ENCODE measurements at regions not wholly inside any gene's neighbourhood (a gene's known extent, or its start where the extent isn't known, plus 50 kb on each side); places are given as distances from the start of the nearest gene placed in this dataset.

GRCh38 chr4:36961420-36961819 lies 283.1 kb upstream of the NWD2 start:
- 36 to 45% methylated on average over 1 of the region's 1 CpG for WGBS, 2 donors
- ATAC-seq: no peak
- intact Hi-C loops (cut with DNase I): no loop called here
- TF ChIP-seq, protein P1, sequence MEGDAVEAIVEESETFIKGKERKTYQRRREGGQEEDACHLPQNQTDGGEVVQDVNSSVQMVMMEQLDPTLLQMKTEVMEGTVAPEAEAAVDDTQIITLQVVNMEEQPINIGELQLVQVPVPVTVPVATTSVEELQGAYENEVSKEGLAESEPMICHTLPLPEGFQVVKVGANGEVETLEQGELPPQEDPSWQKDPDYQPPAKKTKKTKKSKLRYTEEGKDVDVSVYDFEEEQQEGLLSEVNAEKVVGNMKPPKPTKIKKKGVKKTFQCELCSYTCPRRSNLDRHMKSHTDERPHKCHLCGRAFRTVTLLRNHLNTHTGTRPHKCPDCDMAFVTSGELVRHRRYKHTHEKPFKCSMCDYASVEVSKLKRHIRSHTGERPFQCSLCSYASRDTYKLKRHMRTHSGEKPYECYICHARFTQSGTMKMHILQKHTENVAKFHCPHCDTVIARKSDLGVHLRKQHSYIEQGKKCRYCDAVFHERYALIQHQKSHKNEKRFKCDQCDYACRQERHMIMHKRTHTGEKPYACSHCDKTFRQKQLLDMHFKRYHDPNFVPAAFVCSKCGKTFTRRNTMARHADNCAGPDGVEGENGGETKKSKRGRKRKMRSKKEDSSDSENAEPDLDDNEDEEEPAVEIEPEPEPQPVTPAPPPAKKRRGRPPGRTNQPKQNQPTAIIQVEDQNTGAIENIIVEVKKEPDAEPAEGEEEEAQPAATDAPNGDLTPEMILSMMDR (IDR thresholded peaks at IDR 0.05): no peak
- H3K27me3 ChIP-seq: no peaks in the 10 kb centered on the region
- no peaks in the 10 kb centered on the region for H3K36me3 ChIP-seq
- no peaks in the 10 kb centered on the region for H3K4me1 ChIP-seq
- no peak for FAIRE-seq
- H3K27ac ChIP-seq: no peak overlapping the region
- no peak for DNase-seq
- no peaks in the 10 kb centered on the region for H3K9me3 ChIP-seq
- no peak overlapping the region for H3K4me3 ChIP-seq

DNA sequence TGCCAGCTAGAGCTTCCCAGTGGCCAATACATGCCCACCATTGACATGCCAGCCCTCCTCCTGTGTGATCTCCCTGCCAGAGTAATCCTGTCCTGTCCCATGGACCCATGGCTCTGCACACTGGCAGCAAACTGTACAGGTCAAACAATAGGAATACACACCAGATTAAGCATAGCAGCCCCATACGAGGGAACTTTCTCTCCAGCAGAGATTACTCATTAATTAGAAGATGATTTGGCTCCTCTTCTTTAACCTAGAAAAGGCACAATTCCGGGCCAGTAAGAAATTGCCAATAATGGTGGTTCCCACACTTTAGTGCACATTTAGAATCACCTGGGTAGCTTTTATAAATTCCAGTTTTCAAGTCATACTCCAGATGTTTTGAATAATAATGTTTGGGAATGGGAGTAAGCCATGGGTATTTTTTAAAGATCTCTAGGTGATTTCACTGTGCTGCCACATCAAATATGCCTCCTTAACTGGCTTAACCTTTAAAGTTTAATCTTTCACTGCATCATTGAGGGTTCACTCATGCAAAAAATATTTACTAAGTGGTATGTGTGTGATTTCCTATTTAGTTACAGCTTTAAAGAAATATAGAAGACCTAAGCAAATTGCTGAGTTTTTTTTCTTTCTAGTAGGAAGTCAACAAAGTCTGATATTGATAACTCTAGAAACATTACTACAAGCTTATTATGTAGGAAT lies 277.6 kb upstream of the NWD2 start:
- FAIRE-seq (no peak), DNase-seq (no peak), ATAC-seq (no peak)
- no peak overlapping the region for H3K27ac ChIP-seq
- H3K4me3 ChIP-seq: no peak overlapping the region
- WGBS, 2 donors: 42 to 55% methylated on average over 2 of the region's 2 CpGs
- intact Hi-C loops (cut with DNase I): no loop called here
- no peaks in the 10 kb centered on the region for H3K27me3 ChIP-seq
- no peaks in the 10 kb centered on the region for H3K36me3 ChIP-seq
- H3K4me1 ChIP-seq: no peaks in the 10 kb centered on the region
- H3K9me3 ChIP-seq: no peaks in the 10 kb centered on the region
- TF ChIP-seq, protein P1 (IDR thresholded peaks at IDR 0.05): no peak

DNA sequence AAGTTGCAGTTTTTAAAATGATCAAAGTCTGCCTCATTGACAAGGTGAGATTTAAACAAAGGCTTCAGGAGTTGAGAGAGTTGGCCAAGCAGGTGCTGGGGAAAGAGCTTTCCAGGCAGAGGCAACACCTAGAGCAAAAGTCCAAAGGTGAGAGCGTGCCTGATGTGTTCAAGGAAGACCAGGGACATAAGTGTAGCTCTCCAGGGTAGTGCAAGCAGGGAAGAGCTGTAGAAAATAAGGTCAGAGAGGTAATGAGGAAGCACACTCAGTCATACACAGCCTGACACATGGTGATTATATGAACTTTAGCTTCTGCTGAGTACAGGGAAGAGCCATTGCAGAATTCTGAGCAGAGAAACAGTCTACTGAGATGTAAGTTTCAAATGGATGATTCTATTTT lies 265.0 kb upstream of the NWD2 start:
- DNase-seq: no peak
- Histone ChIP-seq H3K4me1 (no peaks in the 10 kb centered on the region), H3K36me3 (no peaks in the 10 kb centered on the region), H3K27ac (no peak overlapping the region), H3K4me3 (no peak overlapping the region), H3K27me3 (no peaks in the 10 kb centered on the region), H3K9me3 (no peaks in the 10 kb centered on the region)
- intact Hi-C loops (cut with DNase I): no loop called here
- TF ChIP-seq, protein P1 (IDR thresholded peaks at IDR 0.05): no peak
- FAIRE-seq: no peak
- 24 to 50% methylated on average over 1 of the region's 1 CpG for WGBS, 2 donors
- ATAC-seq: peak in 2 of 4 donors; percentile 18 to 25

DNA sequence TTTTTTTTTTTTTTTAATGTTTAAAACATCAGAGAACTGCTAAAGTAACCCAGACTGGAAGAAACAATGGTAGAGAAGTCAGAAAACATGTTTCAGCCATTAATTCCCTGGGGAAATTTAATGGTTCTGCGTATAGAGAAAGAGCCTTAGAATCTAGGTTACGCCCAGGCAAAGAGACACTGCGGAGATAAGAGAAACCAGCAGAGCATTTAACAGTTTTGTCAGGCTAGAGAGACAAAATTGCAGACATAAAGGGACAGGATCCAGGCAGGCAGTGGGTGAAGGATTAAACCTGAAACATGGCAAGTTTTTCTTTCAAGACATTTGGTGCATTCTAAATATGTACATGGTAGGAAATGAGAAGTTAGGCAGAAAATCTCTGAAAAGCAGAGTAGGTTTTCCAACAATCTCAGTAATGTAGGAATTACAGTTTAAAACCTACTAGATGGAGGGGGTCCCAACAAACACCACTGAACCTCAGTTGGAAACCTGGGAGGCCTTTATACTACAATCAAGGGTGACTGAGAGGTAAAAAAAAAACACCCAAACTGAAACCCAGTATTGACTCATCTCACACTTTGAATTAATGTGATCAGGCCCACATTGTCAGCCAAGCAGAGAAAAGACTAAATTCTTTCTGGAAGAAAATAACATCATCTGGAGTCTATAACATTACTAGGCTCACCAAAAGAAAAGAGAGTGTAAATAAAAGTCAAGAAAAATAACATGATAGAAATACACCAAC lies 254.2 kb upstream of the NWD2 start:
- intact Hi-C loops (cut with DNase I): no loop called here
- no peak for FAIRE-seq

More for the DNA sequence above, 254.2 kb upstream of the NWD2 start:
- no peak for ATAC-seq
- WGBS, 2 donors: 75 to 79% methylated on average over 3 of the region's 3 CpGs
- Histone ChIP-seq H3K4me1 (no peaks in the 10 kb centered on the region), H3K9me3 (no peaks in the 10 kb centered on the region), H3K36me3 (no peaks in the 10 kb centered on the region), H3K27ac (no peak overlapping the region), H3K27me3 (no peaks in the 10 kb centered on the region), H3K4me3 (no peak overlapping the region)
- DNase-seq: no peak
- TF ChIP-seq, protein P1 (IDR thresholded peaks at IDR 0.05): no peak
